ENCODE measurements at regions not wholly inside any gene's neighbourhood (a gene's known extent, or its start where the extent isn't known, plus 50 kb on each side); places are given as distances from the start of the nearest gene placed in this dataset.

DNA sequence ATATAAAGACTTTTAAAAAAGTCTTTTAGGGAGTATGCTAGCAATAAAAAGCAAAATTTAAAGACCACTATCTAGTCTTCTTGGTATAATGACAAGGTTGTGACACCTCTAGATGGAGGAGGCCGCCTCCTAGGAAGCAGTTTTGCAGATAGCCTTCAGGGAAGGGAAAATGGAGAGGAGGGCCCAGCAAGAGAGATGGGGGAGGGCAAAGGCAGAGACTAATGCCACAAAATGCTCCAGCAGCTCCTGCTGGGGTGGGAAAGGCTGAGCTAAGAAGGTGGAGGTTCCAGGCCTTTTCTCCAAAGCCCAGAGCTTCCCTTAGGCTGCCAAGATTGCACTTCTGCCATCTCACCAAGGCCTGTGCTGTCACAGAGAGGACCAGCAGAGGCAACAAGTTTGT is 153.9 kb upstream of the THSD7B start:
- no TSS peak for BruUV-seq (replicated peaks)
- Histone ChIP-seq H3K79me2 (ENCODE audit: control insufficient read depth, insufficient read depth, low read length) (no peaks in the 10 kb centered on the region), H3K4me2 (ENCODE audit: insufficient read depth, low read length) (no peak overlapping the region), H3K9ac (ENCODE audit: insufficient read depth in 1 of 2, low read depth in 2 of 2, low read length in 2 of 2) (no peak overlapping the region), H3K9me3 (replicated peaks; ENCODE audit: control insufficient read depth, insufficient read depth, low read depth, low read length) (no peaks in the 10 kb centered on the region), H2AFZ (ENCODE audit: low read depth, low read length) (no peak overlapping the region), H3K4me3 (no peak overlapping the region), H3K27ac (ENCODE audit: extremely low read depth, low read depth, low read length) (no peak overlapping the region), H3K9me1 (ENCODE audit: control insufficient read depth, insufficient read depth, low read length) (no peaks in the 10 kb centered on the region), H3K36me3 (ENCODE audit: control insufficient read depth, insufficient read depth, low read length) (no peaks in the 10 kb centered on the region), H3K4me1 (replicated peaks in 1 of 2; ENCODE audit: control insufficient read depth in 2 of 2, insufficient read depth in 2 of 2, low read length in 2 of 2) (no peaks in the 10 kb centered on the region), H4K20me1 (replicated peaks; ENCODE audit: control insufficient read depth, insufficient read depth, low read length) (no peaks in the 10 kb centered on the region), H3K27me3 (ENCODE audit: control insufficient read depth in 2 of 2, insufficient read depth in 2 of 2, low read length in 2 of 2) (no peaks in the 10 kb centered on the region)
- DNase-seq (ENCODE audit: extremely low read depth in 1 of 4, low spot score in 3 of 4): no peak
- in situ Hi-C loops (cut with MboI) (no loop called here), intact Hi-C loops (cut with micrococcal nuclease) (no loop called here)
- no peak for ATAC-seq
- FAIRE-seq: no peak
- WGBS (ENCODE audit: insufficient coverage, low coverage, missing lambda C conversion rate): 0% methylated on average over 1 of the region's 1 CpG
- ChIA-PET POLR2A (no interaction called here), CTCF (ENCODE audit: low intra/inter-chr PET ratio) (no interaction called here)
- TF ChIP-seq MEIS2 (IDR thresholded peaks at IDR 0.05; ENCODE audit: partially characterized antibody) (no peak), OTX1 (CRISPR knock-in tag; IDR thresholded peaks at IDR 0.05) (no peak), GTF2A2 (tag; IDR thresholded peaks at IDR 0.05) (no peak), PHB2 (IDR thresholded peaks at IDR 0.05; ENCODE audit: low read depth) (no peak), POLR2AphosphoS2 (IDR thresholded peaks at IDR 0.05; ENCODE audit: low read length) (no peak), SAFB2 (IDR thresholded peaks at IDR 0.05; ENCODE audit: borderline replicate concordance, low read depth, low read length, severe bottlenecking) (no peak), MAZ (CRISPR knock-in tag; conservative IDR thresholded peaks at IDR 0.05 in 1 of 2, IDR thresholded peaks at IDR 0.05 in 1 of 2) (no peak), CCNT2 (IDR thresholded peaks at IDR 0.05; ENCODE audit: borderline replicate concordance, extremely low read depth, insufficient read length, low read depth, low read length) (no peak)
- TF ChIP-seq, protein P1, sequence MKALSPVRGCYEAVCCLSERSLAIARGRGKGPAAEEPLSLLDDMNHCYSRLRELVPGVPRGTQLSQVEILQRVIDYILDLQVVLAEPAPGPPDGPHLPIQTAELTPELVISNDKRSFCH (CRISPR knock-in tag; IDR thresholded peaks at IDR 0.05): no peak
- TF ChIP-seq, protein P1 (tag; IDR thresholded peaks at IDR 0.05): no peak
- TF ChIP-seq, protein P2, sequence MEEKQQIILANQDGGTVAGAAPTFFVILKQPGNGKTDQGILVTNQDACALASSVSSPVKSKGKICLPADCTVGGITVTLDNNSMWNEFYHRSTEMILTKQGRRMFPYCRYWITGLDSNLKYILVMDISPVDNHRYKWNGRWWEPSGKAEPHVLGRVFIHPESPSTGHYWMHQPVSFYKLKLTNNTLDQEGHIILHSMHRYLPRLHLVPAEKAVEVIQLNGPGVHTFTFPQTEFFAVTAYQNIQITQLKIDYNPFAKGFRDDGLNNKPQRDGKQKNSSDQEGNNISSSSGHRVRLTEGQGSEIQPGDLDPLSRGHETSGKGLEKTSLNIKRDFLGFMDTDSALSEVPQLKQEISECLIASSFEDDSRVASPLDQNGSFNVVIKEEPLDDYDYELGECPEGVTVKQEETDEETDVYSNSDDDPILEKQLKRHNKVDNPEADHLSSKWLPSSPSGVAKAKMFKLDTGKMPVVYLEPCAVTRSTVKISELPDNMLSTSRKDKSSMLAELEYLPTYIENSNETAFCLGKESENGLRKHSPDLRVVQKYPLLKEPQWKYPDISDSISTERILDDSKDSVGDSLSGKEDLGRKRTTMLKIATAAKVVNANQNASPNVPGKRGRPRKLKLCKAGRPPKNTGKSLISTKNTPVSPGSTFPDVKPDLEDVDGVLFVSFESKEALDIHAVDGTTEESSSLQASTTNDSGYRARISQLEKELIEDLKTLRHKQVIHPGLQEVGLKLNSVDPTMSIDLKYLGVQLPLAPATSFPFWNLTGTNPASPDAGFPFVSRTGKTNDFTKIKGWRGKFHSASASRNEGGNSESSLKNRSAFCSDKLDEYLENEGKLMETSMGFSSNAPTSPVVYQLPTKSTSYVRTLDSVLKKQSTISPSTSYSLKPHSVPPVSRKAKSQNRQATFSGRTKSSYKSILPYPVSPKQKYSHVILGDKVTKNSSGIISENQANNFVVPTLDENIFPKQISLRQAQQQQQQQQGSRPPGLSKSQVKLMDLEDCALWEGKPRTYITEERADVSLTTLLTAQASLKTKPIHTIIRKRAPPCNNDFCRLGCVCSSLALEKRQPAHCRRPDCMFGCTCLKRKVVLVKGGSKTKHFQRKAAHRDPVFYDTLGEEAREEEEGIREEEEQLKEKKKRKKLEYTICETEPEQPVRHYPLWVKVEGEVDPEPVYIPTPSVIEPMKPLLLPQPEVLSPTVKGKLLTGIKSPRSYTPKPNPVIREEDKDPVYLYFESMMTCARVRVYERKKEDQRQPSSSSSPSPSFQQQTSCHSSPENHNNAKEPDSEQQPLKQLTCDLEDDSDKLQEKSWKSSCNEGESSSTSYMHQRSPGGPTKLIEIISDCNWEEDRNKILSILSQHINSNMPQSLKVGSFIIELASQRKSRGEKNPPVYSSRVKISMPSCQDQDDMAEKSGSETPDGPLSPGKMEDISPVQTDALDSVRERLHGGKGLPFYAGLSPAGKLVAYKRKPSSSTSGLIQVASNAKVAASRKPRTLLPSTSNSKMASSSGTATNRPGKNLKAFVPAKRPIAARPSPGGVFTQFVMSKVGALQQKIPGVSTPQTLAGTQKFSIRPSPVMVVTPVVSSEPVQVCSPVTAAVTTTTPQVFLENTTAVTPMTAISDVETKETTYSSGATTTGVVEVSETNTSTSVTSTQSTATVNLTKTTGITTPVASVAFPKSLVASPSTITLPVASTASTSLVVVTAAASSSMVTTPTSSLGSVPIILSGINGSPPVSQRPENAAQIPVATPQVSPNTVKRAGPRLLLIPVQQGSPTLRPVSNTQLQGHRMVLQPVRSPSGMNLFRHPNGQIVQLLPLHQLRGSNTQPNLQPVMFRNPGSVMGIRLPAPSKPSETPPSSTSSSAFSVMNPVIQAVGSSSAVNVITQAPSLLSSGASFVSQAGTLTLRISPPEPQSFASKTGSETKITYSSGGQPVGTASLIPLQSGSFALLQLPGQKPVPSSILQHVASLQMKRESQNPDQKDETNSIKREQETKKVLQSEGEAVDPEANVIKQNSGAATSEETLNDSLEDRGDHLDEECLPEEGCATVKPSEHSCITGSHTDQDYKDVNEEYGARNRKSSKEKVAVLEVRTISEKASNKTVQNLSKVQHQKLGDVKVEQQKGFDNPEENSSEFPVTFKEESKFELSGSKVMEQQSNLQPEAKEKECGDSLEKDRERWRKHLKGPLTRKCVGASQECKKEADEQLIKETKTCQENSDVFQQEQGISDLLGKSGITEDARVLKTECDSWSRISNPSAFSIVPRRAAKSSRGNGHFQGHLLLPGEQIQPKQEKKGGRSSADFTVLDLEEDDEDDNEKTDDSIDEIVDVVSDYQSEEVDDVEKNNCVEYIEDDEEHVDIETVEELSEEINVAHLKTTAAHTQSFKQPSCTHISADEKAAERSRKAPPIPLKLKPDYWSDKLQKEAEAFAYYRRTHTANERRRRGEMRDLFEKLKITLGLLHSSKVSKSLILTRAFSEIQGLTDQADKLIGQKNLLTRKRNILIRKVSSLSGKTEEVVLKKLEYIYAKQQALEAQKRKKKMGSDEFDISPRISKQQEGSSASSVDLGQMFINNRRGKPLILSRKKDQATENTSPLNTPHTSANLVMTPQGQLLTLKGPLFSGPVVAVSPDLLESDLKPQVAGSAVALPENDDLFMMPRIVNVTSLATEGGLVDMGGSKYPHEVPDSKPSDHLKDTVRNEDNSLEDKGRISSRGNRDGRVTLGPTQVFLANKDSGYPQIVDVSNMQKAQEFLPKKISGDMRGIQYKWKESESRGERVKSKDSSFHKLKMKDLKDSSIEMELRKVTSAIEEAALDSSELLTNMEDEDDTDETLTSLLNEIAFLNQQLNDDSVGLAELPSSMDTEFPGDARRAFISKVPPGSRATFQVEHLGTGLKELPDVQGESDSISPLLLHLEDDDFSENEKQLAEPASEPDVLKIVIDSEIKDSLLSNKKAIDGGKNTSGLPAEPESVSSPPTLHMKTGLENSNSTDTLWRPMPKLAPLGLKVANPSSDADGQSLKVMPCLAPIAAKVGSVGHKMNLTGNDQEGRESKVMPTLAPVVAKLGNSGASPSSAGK (IDR thresholded peaks at IDR 0.05): no peak
